SK-N-SH treated with all-trans-retinoic acid at 6 μM for 48 hours (cell line): ENCODE measurements at regions not wholly inside any gene's neighbourhood (a gene's known extent, or its start where the extent isn't known, plus 50 kb on each side); places are given as distances from the start of the nearest gene placed in this dataset.

ENCODE experiments used
- CSRNP3 ChIP-seq: fragments of 250-450 bp; sonication (Bioruptor Pico); IDR thresholded peaks from 2 replicates; pipeline ENCODE4 v1.5.1; 2021; ENCODE audit warnings: mild to moderate bottlenecking, moderate library complexity
- ESRRG ChIP-seq: fragments of 250-450 bp; sonication (Bioruptor Pico); IDR thresholded peaks from 2 replicates; pipeline ENCODE4 v1.6.1; 2021; ENCODE audit warnings: mild to moderate bottlenecking
- ZFP3 ChIP-seq: fragments of 250-450 bp; sonication (Bioruptor Pico); IDR thresholded peaks from 2 replicates; pipeline ENCODE4 v1.5.0; 2020; ENCODE audit warnings: mild to moderate bottlenecking, moderate library complexity

GRCh38 chr7:130814778-130815335, 80.8 kb upstream of the KLF14 start:
- no peak for TF ChIP-seq CSRNP3 (CRISPR knock-in tag)
- TF ChIP-seq ESRRG (CRISPR knock-in tag) = no peak
- no peak for TF ChIP-seq ZFP3 (CRISPR knock-in tag)
